NB4 (cell line): ENCODE measurements at regions not wholly inside any gene's neighbourhood (a gene's known extent, or its start where the extent isn't known, plus 50 kb on each side); places are given as distances from the start of the nearest gene placed in this dataset.

Experiments
- DNase-seq: peaks from one replicate; pipeline ENCODE4 v3.0.0; 2010; ENCODE audit warnings: low read depth
- H3K4me3 ChIP-seq: one replicate; pipeline ENCODE4 v1.5.1; 2011; ENCODE audit warnings: mild to moderate bottlenecking, low read depth, low read length, moderate library complexity
- CTCF ChIP-seq: IDR thresholded peaks from one replicate; pipeline ENCODE4 v1.5.1; 2012; ENCODE audit warnings: low read depth, low read length
- MAX ChIP-seq: IDR thresholded peaks from 2 replicates; pipeline ENCODE4 v1.6.1; 2011; ENCODE audit warnings: low read depth, low read length
- MYC ChIP-seq: IDR thresholded peaks from 2 replicates; pipeline ENCODE4 v1.6.1; 2011; ENCODE audit warnings: low read depth, low read length
- POLR2A ChIP-seq: IDR thresholded peaks from 2 replicates; pipeline ENCODE4 v1.6.1; 2011; ENCODE audit warnings: mild to moderate bottlenecking; ENCODE audit not compliant: insufficient read length; ENCODE audit errors: extremely low read depth

- no peak for TF ChIP-seq MYC
- no peak for TF ChIP-seq CTCF
- H3K4me3 ChIP-seq = no peak overlapping the region
- no peak for DNase-seq
Measured at GRCh38 chr5:125715216-125715615, 708.0 kb upstream of the GRAMD2B start.

GRCh38 chr5:125717209-125717608, 706.0 kb upstream of the GRAMD2B start:
- no peak for DNase-seq
- no peak overlapping the region for H3K4me3 ChIP-seq
- no peak for TF ChIP-seq MYC
- no peak for TF ChIP-seq POLR2A
- no peak for TF ChIP-seq MAX
- TF ChIP-seq CTCF = no peak

GRCh38 chr5:125719681-125720347, 703.4 kb upstream of the GRAMD2B start:
- TF ChIP-seq MAX = no peak
- no peak for TF ChIP-seq MYC
- TF ChIP-seq CTCF = no peak
- no peak for TF ChIP-seq POLR2A
- no peak for DNase-seq
- no peak overlapping the region for H3K4me3 ChIP-seq

- no peak overlapping the region for H3K4me3 ChIP-seq
- TF ChIP-seq POLR2A (no peak), MAX (no peak), MYC (no peak), CTCF (no peak)
- no peak for DNase-seq
Measured at GRCh38 chr5:125720348-125720685, 702.9 kb upstream of the GRAMD2B start.

- DNase-seq = no peak
- TF ChIP-seq CTCF (no peak), MYC (no peak), POLR2A (no peak), MAX (no peak)
- H3K4me3 ChIP-seq = no peak overlapping the region
Measured at GRCh38 chr5:125720721-125721120, 702.5 kb upstream of the GRAMD2B start.

GRCh38 chr5:125722550-125722949, 700.7 kb upstream of the GRAMD2B start:
- no peak for DNase-seq
- TF ChIP-seq POLR2A (no peak), CTCF (no peak), MAX (no peak), MYC (no peak)
- no peak overlapping the region for H3K4me3 ChIP-seq
